ENCODE measurements at regions not wholly inside any gene's neighbourhood (a gene's known extent, or its start where the extent isn't known, plus 50 kb on each side); places are given as distances from the start of the nearest gene placed in this dataset.

- TF ChIP-seq CTCF (IDR thresholded peaks at IDR 0.05; ENCODE audit: borderline replicate concordance, control extremely low read depth, extremely low read depth, insufficient read depth, missing control alignments) = no peak
- in situ Hi-C loops (cut with MboI; ENCODE audit: low sequenced_read_pairs, unreplicated experiment) = no loop called here
- DNase-seq (ENCODE audit: low spot score) = no peak
These were observed 61.9 kb upstream of the ZCCHC13 start for GRCh38 chrX:74242050-74242449.

- in situ Hi-C loops (cut with MboI; ENCODE audit: low sequenced_read_pairs, unreplicated experiment) = no loop called here
- no peak for TF ChIP-seq CTCF (IDR thresholded peaks at IDR 0.05; ENCODE audit: borderline replicate concordance, control extremely low read depth, extremely low read depth, insufficient read depth, missing control alignments)
- DNase-seq (ENCODE audit: low spot score) = no peak
These were observed 65.2 kb upstream of the ZCCHC13 start for GRCh38 chrX:74238771-74239170.

GRCh38 chrX:74234818-74235217, 69.2 kb upstream of the ZCCHC13 start:
- in situ Hi-C loops (cut with MboI; ENCODE audit: low sequenced_read_pairs, unreplicated experiment) = no loop called here
- no peak for DNase-seq (ENCODE audit: low spot score)
- no peak for TF ChIP-seq CTCF (IDR thresholded peaks at IDR 0.05; ENCODE audit: borderline replicate concordance, control extremely low read depth, extremely low read depth, insufficient read depth, missing control alignments)

- TF ChIP-seq CTCF (IDR thresholded peaks at IDR 0.05; ENCODE audit: borderline replicate concordance, control extremely low read depth, extremely low read depth, insufficient read depth, missing control alignments) = no peak
- in situ Hi-C loops (cut with MboI; ENCODE audit: low sequenced_read_pairs, unreplicated experiment) = no loop called here
- DNase-seq (ENCODE audit: low spot score) = no peak
These were observed 71.1 kb upstream of the ZCCHC13 start for GRCh38 chrX:74232859-74233258.

GRCh38 chrX:74231625-74232024, 72.4 kb upstream of the ZCCHC13 start:
- in situ Hi-C loops (cut with MboI; ENCODE audit: low sequenced_read_pairs, unreplicated experiment) = no loop called here
- no peak for TF ChIP-seq CTCF (IDR thresholded peaks at IDR 0.05; ENCODE audit: borderline replicate concordance, control extremely low read depth, extremely low read depth, insufficient read depth, missing control alignments)
- no peak for DNase-seq (ENCODE audit: low spot score)

GRCh38 chrX:74230094-74230493, 73.9 kb upstream of the ZCCHC13 start:
- in situ Hi-C loops (cut with MboI; ENCODE audit: low sequenced_read_pairs, unreplicated experiment) = no loop called here
- no peak for DNase-seq (ENCODE audit: low spot score)
- TF ChIP-seq CTCF (IDR thresholded peaks at IDR 0.05; ENCODE audit: borderline replicate concordance, control extremely low read depth, extremely low read depth, insufficient read depth, missing control alignments) = no peak

- TF ChIP-seq CTCF (IDR thresholded peaks at IDR 0.05; ENCODE audit: borderline replicate concordance, control extremely low read depth, extremely low read depth, insufficient read depth, missing control alignments) = no peak
- in situ Hi-C loops (cut with MboI; ENCODE audit: low sequenced_read_pairs, unreplicated experiment) = no loop called here
- DNase-seq (ENCODE audit: low spot score) = no peak
These were observed 78.9 kb upstream of the ZCCHC13 start for GRCh38 chrX:74225111-74225510.

Measured in GM13976 (cell line).